Heart left ventricle (tissue), 16 donors: ENCODE measurements at regions not wholly inside any gene's neighbourhood (a gene's known extent, or its start where the extent isn't known, plus 50 kb on each side); places are given as distances from the start of the nearest gene placed in this dataset.

Source experiments
- ATAC-seq, 4 donors: fragments of 200-7000 bp; cut with Tn5 transposase; one replicate each; pipeline ENCODE4 v1.9.1; 2020 to 2022; ENCODE audit warnings: moderate library complexity in 4 of 4, mild to moderate bottlenecking in 3 of 4, moderate number of reproducible peaks in 1 of 4
- DNase-seq, 5 donors: peaks; one replicate each; pipeline ENCODE4 v3.0.0-alpha.2; 2020
- H3K27ac ChIP-seq, 12 donors: fragments of 200-600 bp; sonication (generic) in 4 of 12; one replicate each; pipeline versions ENCODE4 v1.5.0 to v1.8.0; 2016 to 2022; ENCODE audit warnings: mild to moderate bottlenecking in 2 of 12
- H3K27me3 ChIP-seq, 9 donors: fragments of 200-600 bp; sonication (generic) in 2 of 9; one replicate each; pipeline versions ENCODE4 v1.5.1 to v1.8.0; 2016 to 2022; ENCODE audit warnings: mild to moderate bottlenecking in 3 of 9
- H3K36me3 ChIP-seq, 9 donors: fragments of 200-600 bp; sonication (generic) in 2 of 9; one replicate each; pipeline versions ENCODE4 v1.5.0 to v1.8.0; 2018 to 2022; ENCODE audit warnings: mild to moderate bottlenecking in 2 of 9
- H3K4me1 ChIP-seq, 12 donors: fragments of 200-600 bp; sonication (generic) in 4 of 12; one replicate each; pipeline versions ENCODE4 v1.5.0 to v1.8.0; 2016 to 2022; ENCODE audit warnings: mild to moderate bottlenecking in 3 of 12
- H3K4me3 ChIP-seq, 12 donors: fragments of 200-600 bp; sonication (generic) in 4 of 12; one replicate each; pipeline versions ENCODE4 v1.5.0 to v1.8.0; 2017 to 2022; ENCODE audit warnings: mild to moderate bottlenecking in 9 of 12, moderate library complexity in 4 of 12
- H3K9me3 ChIP-seq, 12 donors: fragments of 200-600 bp; sonication (generic) in 4 of 12; one replicate each; pipeline versions ENCODE4 v1.5.0 to v1.8.0; 2016 to 2022; ENCODE audit warnings: mild to moderate bottlenecking in 1 of 12
- POLR2A ChIP-seq, 2 donors: fragments of 450-650 bp; IDR thresholded peaks; one replicate each; pipeline ENCODE4 v1.6.1; 2017; ENCODE audit warnings: antibody characterized with exemption in 2 of 2, mild to moderate bottlenecking in 2 of 2, moderate library complexity in 2 of 2
- WGBS, 4 donors: extraction: QIAGEN DNeasy Blood & Tissue Kit in 2 of 4; methylation state at CpG; one replicate each; pipeline versions ENCODE4 v1.1.5 to v1.1.7; 2013 to 2018; 5-methylcytosine and 5-hydroxymethylcytosine counted together
- intact Hi-C, 10 donors: fragments of 100-400 bp; cut with DNase I; formaldehyde crosslinking; loops; one replicate each; pipeline versions ENCODE4 v1.11.1 to v1.14.2; 2022
- TF ChIP-seq, protein P1 (sequence below), 12 donors: fragments of 200-600 bp; sonication (generic) in 4 of 12; IDR thresholded peaks; one replicate each; pipeline versions ENCODE4 v1.5.0 to v1.8.0; 2018 to 2022; ENCODE audit warnings: antibody characterized with exemption in 12 of 12, mild to moderate bottlenecking in 5 of 12
- donor health status: ischemic (EF 13 %, LVEDD 7.1; RV severe dilation, severe dysfunction).
- donor health status: healthy with polysubstance abuse.
- donor health status: DM: no; HTN: yes; CAD: no.
- donor health status: DM: no; HTN: no; CAD: no.
- donor health status: ischemic (EF 25% LVEDD 6.9; RV normal size, moderate dysfunction).
- donor health status: ischemic (EF 25% LVEDD 5.7; RV mildly dilated, moderate dysfunction).
- donor health status: healthy.
- donor health status: DM: yes; HTN: yes; CAD: no.
- donor health status: ischemic (EF 35%, LVEDD 5.7; RV mildly dilated, moderate dysfunction).
- donor health status: nonischemic (EF 11% LVEDD 7.7; RV severe dilation, severe dysfunction).
- donor health status: DM: yes; HTN: yes; CAD: no.
- donor health status: PGD.
- donor health status: ischemic (EF 29% LVEDD 5.4; RV normal size, mild dysfunction).
- donor health status: nonischemic (EF 23%, LVEDD 6.1; RV moderate dilation, normal function).

DNA sequence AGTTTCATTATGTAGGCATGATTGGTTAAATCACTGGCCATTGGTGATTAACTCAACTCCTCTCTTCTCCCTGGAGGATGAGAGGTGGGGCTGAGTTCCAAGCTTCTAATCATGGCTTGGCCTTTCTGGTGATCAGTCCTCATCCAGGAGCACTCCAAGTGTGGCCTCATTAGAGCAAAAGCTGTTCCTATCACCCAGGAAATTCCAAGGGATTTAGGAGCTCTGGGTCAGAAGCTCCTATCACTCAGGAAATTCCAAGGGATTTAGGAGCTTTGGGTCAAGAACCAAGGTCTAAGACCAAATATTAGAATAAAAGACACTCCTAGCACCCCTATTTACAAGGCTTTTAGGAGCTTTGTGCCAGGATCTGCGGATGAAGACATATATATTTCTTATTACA, 168.0 kb upstream of the BDNF start:
- no peak for DNase-seq
- no peaks in the 10 kb centered on the region for H3K27me3 ChIP-seq
- H3K36me3 ChIP-seq = no peaks in the 10 kb centered on the region
- H3K4me3 ChIP-seq = no peak overlapping the region
- H3K27ac ChIP-seq = no peak overlapping the region
- intact Hi-C loops = no loop called here
- 74 to 83% (median 80%) methylated on average over 1 of the region's 1 CpG for WGBS, 4 donors
- ATAC-seq = no peak
- H3K9me3 ChIP-seq = peaks cover 0 to 7% (median 0%) of the 10 kb centered on the region in 12 donors
- TF ChIP-seq, protein P1, sequence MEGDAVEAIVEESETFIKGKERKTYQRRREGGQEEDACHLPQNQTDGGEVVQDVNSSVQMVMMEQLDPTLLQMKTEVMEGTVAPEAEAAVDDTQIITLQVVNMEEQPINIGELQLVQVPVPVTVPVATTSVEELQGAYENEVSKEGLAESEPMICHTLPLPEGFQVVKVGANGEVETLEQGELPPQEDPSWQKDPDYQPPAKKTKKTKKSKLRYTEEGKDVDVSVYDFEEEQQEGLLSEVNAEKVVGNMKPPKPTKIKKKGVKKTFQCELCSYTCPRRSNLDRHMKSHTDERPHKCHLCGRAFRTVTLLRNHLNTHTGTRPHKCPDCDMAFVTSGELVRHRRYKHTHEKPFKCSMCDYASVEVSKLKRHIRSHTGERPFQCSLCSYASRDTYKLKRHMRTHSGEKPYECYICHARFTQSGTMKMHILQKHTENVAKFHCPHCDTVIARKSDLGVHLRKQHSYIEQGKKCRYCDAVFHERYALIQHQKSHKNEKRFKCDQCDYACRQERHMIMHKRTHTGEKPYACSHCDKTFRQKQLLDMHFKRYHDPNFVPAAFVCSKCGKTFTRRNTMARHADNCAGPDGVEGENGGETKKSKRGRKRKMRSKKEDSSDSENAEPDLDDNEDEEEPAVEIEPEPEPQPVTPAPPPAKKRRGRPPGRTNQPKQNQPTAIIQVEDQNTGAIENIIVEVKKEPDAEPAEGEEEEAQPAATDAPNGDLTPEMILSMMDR (IDR thresholded peaks at IDR 0.05) = no peak
- no peak for TF ChIP-seq POLR2A (IDR thresholded peaks at IDR 0.05)
- no peaks in the 10 kb centered on the region for H3K4me1 ChIP-seq

DNA sequence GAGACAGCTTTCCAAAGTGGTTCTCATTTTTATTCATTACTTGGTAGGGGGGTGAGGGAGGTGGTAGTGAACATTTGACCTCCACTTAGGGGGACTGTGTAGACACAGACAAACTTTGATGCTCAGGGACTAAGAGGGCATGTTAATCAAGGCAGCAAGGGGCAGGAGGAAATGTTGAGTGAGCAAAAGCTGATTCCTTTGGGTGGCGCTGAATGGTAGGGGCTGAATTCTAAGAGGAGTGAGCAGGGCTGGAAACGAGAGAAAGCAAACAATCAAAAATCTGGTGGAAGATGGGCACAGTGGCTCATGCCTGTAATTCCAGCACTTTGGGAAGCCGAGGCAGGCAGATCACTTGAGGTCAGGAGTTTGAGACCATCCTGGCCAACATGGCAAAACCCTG, 164.8 kb upstream of the BDNF start:
- TF ChIP-seq, protein P1 (IDR thresholded peaks at IDR 0.05) = no peak
- H3K4me3 ChIP-seq = no peak overlapping the region
- intact Hi-C loops = no loop called here
- ATAC-seq (no peak), DNase-seq (no peak)
- no peaks in the 10 kb centered on the region for H3K9me3 ChIP-seq
- H3K27ac ChIP-seq = no peak overlapping the region
- H3K4me1 ChIP-seq = no peaks in the 10 kb centered on the region
- H3K27me3 ChIP-seq = no peaks in the 10 kb centered on the region
- 75 to 84% (median 81%) methylated on average over 3 of the region's 3 CpGs for WGBS, 4 donors
- H3K36me3 ChIP-seq = no peaks in the 10 kb centered on the region

DNA sequence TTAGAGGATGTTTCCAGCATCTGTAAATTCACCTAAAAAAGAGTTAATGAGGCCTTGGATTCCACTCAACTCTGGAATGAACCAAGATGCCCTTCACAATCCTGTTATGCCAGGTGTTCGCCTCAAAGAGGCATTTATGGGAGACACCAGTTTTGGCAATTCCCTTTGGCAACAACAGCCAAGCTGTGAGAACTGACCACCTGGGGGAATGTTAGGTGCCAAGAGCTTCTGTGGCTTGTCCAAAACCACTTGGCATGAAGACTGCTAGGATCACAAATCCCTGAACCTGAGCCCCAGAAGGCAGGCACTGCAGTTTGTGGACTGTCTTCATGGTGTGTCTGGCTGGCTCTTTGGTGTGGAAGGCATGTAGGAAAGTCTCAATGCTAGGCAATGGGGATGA, 164.4 kb upstream of the BDNF start:
- H3K4me3 ChIP-seq = no peak overlapping the region
- no peak overlapping the region for H3K27ac ChIP-seq
- ATAC-seq (no peak), DNase-seq (no peak)
- WGBS, 4 donors = 85 to 100% (median 95%) methylated on average over 1 of the region's 1 CpG
- no peaks in the 10 kb centered on the region for H3K9me3 ChIP-seq
- H3K27me3 ChIP-seq = no peaks in the 10 kb centered on the region
- intact Hi-C loops = no loop called here
- no peak for TF ChIP-seq POLR2A (IDR thresholded peaks at IDR 0.05)
- TF ChIP-seq, protein P1 (IDR thresholded peaks at IDR 0.05) = no peak
- H3K36me3 ChIP-seq = no peaks in the 10 kb centered on the region
- no peaks in the 10 kb centered on the region for H3K4me1 ChIP-seq

DNA sequence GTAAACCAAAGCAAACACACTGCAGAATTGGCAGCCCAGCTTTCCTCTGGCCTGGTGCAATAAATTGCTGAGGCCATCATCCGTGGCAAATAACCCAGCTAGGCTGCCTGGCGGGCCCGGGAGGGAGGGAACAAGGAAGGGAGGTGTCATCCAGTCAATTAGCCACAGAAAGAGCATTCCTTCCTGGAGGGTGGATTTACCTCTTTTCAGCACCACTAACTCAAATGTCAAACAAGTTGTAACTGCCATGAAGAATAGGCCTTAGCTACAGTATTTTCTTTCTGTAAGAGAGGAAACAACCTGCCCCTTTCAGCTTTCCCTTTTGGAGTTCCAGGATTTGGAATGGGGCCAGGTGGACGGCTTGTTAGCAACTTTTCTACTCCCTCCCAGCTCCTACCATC, 163.8 kb upstream of the BDNF start:
- intact Hi-C loops = no loop called here
- Histone ChIP-seq H3K27me3 (no peaks in the 10 kb centered on the region), H3K4me1 (no peaks in the 10 kb centered on the region), H3K9me3 (no peaks in the 10 kb centered on the region), H3K27ac (no peak overlapping the region), H3K36me3 (no peaks in the 10 kb centered on the region), H3K4me3 (no peak overlapping the region)
- TF ChIP-seq, protein P1 (IDR thresholded peaks at IDR 0.05) = no peak
- DNase-seq (no peak), ATAC-seq (no peak)
- WGBS, 4 donors = 54 to 65% (median 55%) methylated on average over 4 of the region's 4 CpGs
